H1 (cell line): ENCODE measurements at regions not wholly inside any gene's neighbourhood (a gene's known extent, or its start where the extent isn't known, plus 50 kb on each side); places are given as distances from the start of the nearest gene placed in this dataset.

ENCODE experiments used
- CTCF ChIA-PET: fragments of 300-600 bp; sonication (Branson Sonifier 250); formaldehyde crosslinking; loops from one replicate; lab custom pipeline; 2021; ENCODE audit not compliant: partially characterized antibody; lab: Charles Lee
- POLR2A ChIA-PET: fragments of 300-600 bp; sonication (Branson Sonifier 250); formaldehyde crosslinking; loops from one replicate; lab custom pipeline; 2021; ENCODE audit warnings: inconsistent platforms; ENCODE audit not compliant: partially characterized antibody; lab: Charles Lee
- DNase-seq, 2 experiments: peaks; one replicate each; pipeline versions ENCODE4 v3.0.0 to v3.0.0-alpha.2; 2010 to 2022; ENCODE audit warnings: low spot score in 2 of 2, low read depth in 1 of 2, mixed read lengths in 1 of 2
- FAIRE-seq: peaks from 2 replicates; lab custom pipeline; 2011; peaks lifted over from hg19 to GRCh38; lab: Jason Lieb, UNC
- H2AFZ ChIP-seq: 2 replicates; pipeline ENCODE4 v1.8.1; 2012; ENCODE audit warnings: low read length, inconsistent platforms
- H2AK5ac ChIP-seq: 2 replicates; pipeline ENCODE4 v1.6.1; 2013; ENCODE audit warnings: low read depth, low read length
- H2BK120ac ChIP-seq: replicated peaks from 2 replicates; pipeline ENCODE3; 2013; ENCODE audit warnings: low read depth, low read length, inconsistent platforms
- H2BK12ac ChIP-seq: 2 replicates; pipeline ENCODE4 v1.6.1; 2013; ENCODE audit warnings: low read depth, low read length
- H2BK15ac ChIP-seq: 2 replicates; pipeline ENCODE4 v1.6.1; 2013; ENCODE audit warnings: low read length
- H2BK20ac ChIP-seq: 2 replicates; pipeline ENCODE4 v1.6.1; 2013; ENCODE audit warnings: low read length
- H2BK5ac ChIP-seq: 2 replicates; pipeline ENCODE4 v1.6.1; 2013; ENCODE audit warnings: low read depth, low read length
- H3K14ac ChIP-seq: 2 replicates; pipeline ENCODE4 v1.6.1; 2013; ENCODE audit warnings: inconsistent platforms; ENCODE audit not compliant: insufficient read length
- H3K18ac ChIP-seq: 2 replicates; pipeline ENCODE4 v1.6.1; 2013; ENCODE audit warnings: low read length; ENCODE audit errors: extremely low read depth
- H3K23ac ChIP-seq: 2 replicates; pipeline ENCODE4 v1.6.1; 2013; ENCODE audit warnings: inconsistent platforms; ENCODE audit not compliant: insufficient read length
- H3K23me2 ChIP-seq: 2 replicates; pipeline ENCODE4 v1.6.1; 2013; ENCODE audit warnings: low read depth, low read length
- H3K27ac ChIP-seq: 2 replicates; pipeline ENCODE4 v1.6.1; 2011; ENCODE audit warnings: low read depth, low read length, inconsistent platforms
- H3K27me3 ChIP-seq, 4 experiments: replicated peaks in 1 of 4; 1 replicate in 1 of 4; 2 replicates in 3 of 4; pipeline versions ENCODE4 v1.6.1 to v1.8.1; 2011 to 2013; ENCODE audit warnings: low read length in 3 of 4, mild to moderate bottlenecking in 3 of 4, inconsistent platforms in 2 of 4, mixed read lengths in 2 of 4, moderate library complexity in 1 of 4; ENCODE audit not compliant: control insufficient read depth in 3 of 4, insufficient read depth in 3 of 4; ENCODE audit errors: extremely low read depth in 1 of 4
- H3K36me3 ChIP-seq, 4 experiments: 2 replicates each; pipeline versions ENCODE4 v1.6.1 to v1.8.1; 2011 to 2013; ENCODE audit warnings: mild to moderate bottlenecking in 4 of 4, low read length in 3 of 4, moderate library complexity in 2 of 4, control low read depth in 1 of 4, inconsistent platforms in 1 of 4; ENCODE audit not compliant: insufficient read depth in 4 of 4, control insufficient read depth in 2 of 4
- H3K4ac ChIP-seq: replicated peaks from 2 replicates; pipeline ENCODE3; 2013; ENCODE audit warnings: low read length, low read depth, mixed read lengths, inconsistent platforms; ENCODE audit not compliant: insufficient read length
- H3K4me1 ChIP-seq, 4 experiments: replicated peaks in 1 of 4; 1 replicate in 1 of 4; 2 replicates in 3 of 4; pipeline versions ENCODE4 v1.6.1 to v1.8.1; 2011 to 2013; ENCODE audit warnings: low read length in 3 of 4, inconsistent platforms in 2 of 4, mixed read lengths in 1 of 4; ENCODE audit not compliant: insufficient read depth in 4 of 4, control insufficient read depth in 3 of 4
- H3K4me2 ChIP-seq, 2 experiments: 2 replicates each; pipeline versions ENCODE4 v1.6.1 to v1.8.1; 2011 to 2013; ENCODE audit warnings: low read depth in 2 of 2, low read length in 2 of 2, control low read depth in 1 of 2, inconsistent platforms in 1 of 2, mild to moderate bottlenecking in 1 of 2; ENCODE audit not compliant: insufficient read depth in 1 of 2
- H3K4me3 ChIP-seq, 4 experiments: fragments of 200-600, 300-600 bp in 1 of 4; sonication (generic), shearing (Covaris generic), sonication (Bioruptor Twin) in 1 of 4; 2 replicates each; pipeline versions ENCODE4 v1.5.1 to v1.8.1; 2011 to 2016; ENCODE audit warnings: low read length in 4 of 4, low read depth in 3 of 4, control low read depth in 2 of 4, inconsistent platforms in 2 of 4, mild to moderate bottlenecking in 2 of 4, mixed read lengths in 1 of 4, moderate library complexity in 1 of 4; ENCODE audit not compliant: insufficient read depth in 2 of 4; ENCODE audit errors: extremely low read depth in 1 of 4
- H3K56ac ChIP-seq: replicated peaks from 2 replicates; pipeline ENCODE3; 2013; ENCODE audit warnings: low read depth, mild to moderate bottlenecking, mixed read lengths, low read length, inconsistent platforms; ENCODE audit not compliant: insufficient read length
- H3K79me1 ChIP-seq: 2 replicates; pipeline ENCODE4 v1.6.1; 2013; ENCODE audit warnings: low read depth, low read length, control low read depth
- H3K79me2 ChIP-seq, 2 experiments: 2 replicates each; pipeline versions ENCODE4 v1.6.1 to v1.8.1; 2012 to 2013; ENCODE audit warnings: low read length in 2 of 2, mild to moderate bottlenecking in 2 of 2, inconsistent platforms in 1 of 2; ENCODE audit not compliant: insufficient read depth in 2 of 2, control insufficient read depth in 1 of 2
- H3K9ac ChIP-seq, 4 experiments: replicated peaks in 1 of 4; 1 replicate in 1 of 4; 2 replicates in 3 of 4; pipeline versions ENCODE4 v1.6.1 to v1.8.1; 2011 to 2013; ENCODE audit warnings: low read depth in 3 of 4, low read length in 3 of 4, control low read depth in 2 of 4, mild to moderate bottlenecking in 2 of 4, moderate library complexity in 2 of 4, inconsistent platforms in 1 of 4; ENCODE audit errors: extremely low read depth in 1 of 4
- H3K9me3 ChIP-seq, 2 experiments: 2 replicates each; pipeline versions ENCODE4 v1.6.1 to v1.8.1; 2012 to 2013; ENCODE audit warnings: mild to moderate bottlenecking in 2 of 2, moderate library complexity in 2 of 2, control low read depth in 1 of 2, inconsistent platforms in 1 of 2, low read depth in 1 of 2, low read length in 1 of 2, mixed read lengths in 1 of 2; ENCODE audit not compliant: insufficient read depth in 2 of 2
- H4K20me1 ChIP-seq, 2 experiments: replicated peaks in 1 of 2; 2 replicates each; pipeline versions ENCODE3 to v1.8.1; 2011 to 2013; ENCODE audit warnings: inconsistent platforms in 2 of 2, low read length in 2 of 2, mild to moderate bottlenecking in 1 of 2; ENCODE audit not compliant: insufficient read depth in 2 of 2, control insufficient read depth in 1 of 2
- H4K5ac ChIP-seq: 2 replicates; pipeline ENCODE4 v1.6.1; 2013; ENCODE audit warnings: low read length, low read depth, mixed read lengths, inconsistent platforms; ENCODE audit not compliant: insufficient read length
- H4K8ac ChIP-seq: 2 replicates; pipeline ENCODE4 v1.8.0; 2013; ENCODE audit warnings: mild to moderate bottlenecking, moderate library complexity, low read length, inconsistent platforms; ENCODE audit not compliant: insufficient read depth; ENCODE audit errors: extremely low read depth
- H4K91ac ChIP-seq: replicated peaks from 2 replicates; pipeline ENCODE3; 2013; ENCODE audit warnings: low read length, mixed read lengths, inconsistent platforms; ENCODE audit not compliant: insufficient read length
- ASH2L ChIP-seq: fragments of 200-600, 300-600 bp; sonication (generic); IDR thresholded peaks from one replicate; pipeline ENCODE4 v1.7.1; 2017; ENCODE audit warnings: low read length
- BCL11A ChIP-seq, 2 experiments: IDR thresholded peaks; one replicate each; pipeline ENCODE4 v1.6.1; 2011; ENCODE audit warnings: low read depth in 2 of 2, low read length in 2 of 2, mild to moderate bottlenecking in 2 of 2
- CHD2 ChIP-seq: IDR thresholded peaks from 2 replicates; pipeline ENCODE4 v1.6.1; 2012; ENCODE audit warnings: low read length, improper control_type of control experiment
- CTBP2 ChIP-seq: IDR thresholded peaks from 2 replicates; pipeline ENCODE4 v1.7.0; 2011; ENCODE audit warnings: borderline replicate concordance, mild to moderate bottlenecking, moderate library complexity, mixed read lengths, low read length; ENCODE audit not compliant: insufficient read depth, insufficient read length
- EZH2 ChIP-seq: fragments of 200-600 bp; sonication (generic); IDR thresholded peaks from 2 replicates; pipeline ENCODE4 v1.7.1; 2012; ENCODE audit warnings: low read depth, mild to moderate bottlenecking, moderate library complexity, low read length, inconsistent platforms; ENCODE audit not compliant: severe bottlenecking
- HDAC6 ChIP-seq: IDR thresholded peaks from one replicate; pipeline ENCODE4 v1.7.1; 2012; ENCODE audit warnings: low read depth, mild to moderate bottlenecking, inconsistent platforms, low read length, moderate library complexity
- RNF2 ChIP-seq: fragments of 200-900, 300-1000 bp; sonication (generic); IDR thresholded peaks from 2 replicates; pipeline ENCODE4 v1.7.1; 2016; ENCODE audit warnings: borderline replicate concordance, low read depth, mild to moderate bottlenecking, antibody characterized with exemption, low read length; ENCODE audit not compliant: poor library complexity, severe bottlenecking; ENCODE audit errors: missing control alignments
- RXRA ChIP-seq: IDR thresholded peaks from 2 replicates; pipeline ENCODE4 v1.6.1; 2011; ENCODE audit warnings: low read depth, mild to moderate bottlenecking, low read length, moderate library complexity; ENCODE audit not compliant: insufficient read depth
- SAP30 ChIP-seq: fragments of 300-600 bp; sonication (generic); IDR thresholded peaks from 2 replicates; pipeline ENCODE4 v1.7.1; 2012; ENCODE audit warnings: low read length, moderate library complexity, mild to moderate bottlenecking, inconsistent platforms; ENCODE audit not compliant: insufficient read depth, insufficient replicate concordance
- SP1 ChIP-seq: IDR thresholded peaks from 2 replicates; pipeline ENCODE4 v1.6.1; 2011; ENCODE audit warnings: low read depth, low read length
- ZNF274 ChIP-seq: IDR thresholded peaks from 2 replicates; pipeline ENCODE4 v1.7.0; 2012; ENCODE audit warnings: low read length, borderline replicate concordance; ENCODE audit errors: extremely low read depth
- WGBS, 2 experiments: shearing (Covaris generic) in 1 of 2; methylation state at CpG; one replicate each; pipeline versions ENCODE4 v1.1.6 to v1.1.7; 2013 to 2015; ENCODE audit warnings: low lambda C conversion rate in 2 of 2, mixed read lengths in 2 of 2, inconsistent platforms in 1 of 2, low coverage in 1 of 2, missing lambda C conversion rate in 1 of 2; ENCODE audit not compliant: insufficient replicate concordance in 2 of 2, insufficient coverage in 1 of 2, insufficient read length in 1 of 2; ENCODE audit errors: extremely low coverage in 1 of 2, missing lambda C conversion rate in 1 of 2; 5-methylcytosine and 5-hydroxymethylcytosine counted together
- TF ChIP-seq, protein P1 (sequence below): IDR thresholded peaks from 2 replicates; pipeline ENCODE4 v1.6.1; 2012; ENCODE audit warnings: inconsistent platforms

GRCh38 chr18:70469916-70470315 is 181.1 kb downstream of the SOCS6 start:
- Histone ChIP-seq H3K9me3 (no peaks in the 10 kb centered on the region), H3K4ac (no peak overlapping the region), H4K5ac (no peak overlapping the region), H4K20me1 (peaks cover 0 to 1% of the 10 kb centered on the region in 2 experiments), H3K23me2 (peaks cover 3% of the 10 kb centered on the region; the same call in 1 of the 2 replicates), H4K8ac (no peak overlapping the region), H4K91ac (no peak overlapping the region), H3K18ac (no peak overlapping the region), H3K36me3 (no peaks in the 10 kb centered on the region), H2AK5ac (no peak overlapping the region), H3K23ac (no peak overlapping the region), H2BK5ac (no peak overlapping the region), H2BK15ac (no peak overlapping the region), H3K9ac (no peak overlapping the region), H3K4me2 (no peak overlapping the region), H3K79me1 (no peaks in the 10 kb centered on the region), H3K14ac (no peak overlapping the region), H2AFZ (no peak overlapping the region), H3K56ac (no peak overlapping the region), H3K79me2 (no peaks in the 10 kb centered on the region), H3K4me3 (no peak overlapping the region), H3K4me1 (no peaks in the 10 kb centered on the region), H3K27me3 (no peaks in the 10 kb centered on the region), H3K27ac (no peak overlapping the region)
- ChIA-PET CTCF (interaction anchor here (1.8 kb wide), 3 partner anchors 9 to 21 kb away, joined by 4 read pairs; no protein-coding TSS in a partner anchor), POLR2A (no interaction called here)
- WGBS, 2 experiments: 73% methylated on average over 5 of the region's 5 CpGs; no CpG with 5 or more reads in 1 of the 2 experiments
- DNase-seq: no peak
- no peak for TF ChIP-seq CHD2
- no peak for TF ChIP-seq SAP30
- no peak for TF ChIP-seq BCL11A (IDR thresholded peaks at IDR 0.05; ENCODE audit: low read depth in 2 of 2, low read length in 2 of 2)
- TF ChIP-seq ASH2L: no peak
- no peak for TF ChIP-seq EZH2
- no peak for TF ChIP-seq RNF2
- TF ChIP-seq CTBP2: no peak
- no peak for TF ChIP-seq SP1
- TF ChIP-seq RXRA: no peak
- TF ChIP-seq, protein P1, sequence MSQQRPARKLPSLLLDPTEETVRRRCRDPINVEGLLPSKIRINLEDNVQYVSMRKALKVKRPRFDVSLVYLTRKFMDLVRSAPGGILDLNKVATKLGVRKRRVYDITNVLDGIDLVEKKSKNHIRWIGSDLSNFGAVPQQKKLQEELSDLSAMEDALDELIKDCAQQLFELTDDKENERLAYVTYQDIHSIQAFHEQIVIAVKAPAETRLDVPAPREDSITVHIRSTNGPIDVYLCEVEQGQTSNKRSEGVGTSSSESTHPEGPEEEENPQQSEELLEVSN: no peak
- TF ChIP-seq HDAC6: no peak
- TF ChIP-seq ZNF274: no peak
- TF ChIP-seq, all 59 proteins: peak for 0
- no peak overlapping the region for H2BK12ac ChIP-seq
- FAIRE-seq: no peak
- no peak overlapping the region for H2BK20ac ChIP-seq
- H2BK120ac ChIP-seq: no peak overlapping the region
